ENCODE measurements at regions not wholly inside any gene's neighbourhood (a gene's known extent, or its start where the extent isn't known, plus 50 kb on each side); places are given as distances from the start of the nearest gene placed in this dataset.

DNA sequence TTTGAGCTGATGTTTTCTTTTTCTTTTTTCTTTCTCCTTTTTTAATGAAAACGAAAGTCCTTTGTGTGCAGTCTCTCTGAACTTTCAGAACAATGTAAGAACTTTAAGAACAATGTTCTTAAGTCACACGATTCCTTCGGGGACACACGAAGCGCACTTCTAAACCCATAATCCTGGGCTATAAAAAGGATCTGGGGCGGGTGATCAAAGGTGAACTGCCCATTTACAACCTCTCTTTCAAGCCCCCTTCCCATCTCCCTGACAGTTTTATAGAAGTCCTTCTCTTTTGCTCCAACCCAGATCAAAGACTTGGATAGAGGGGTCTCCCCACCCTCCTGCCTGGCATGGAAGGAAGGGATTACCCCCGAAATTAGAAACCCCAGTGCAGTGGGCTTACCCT, 126.8 kb downstream of the BDH1 start:
- TF ChIP-seq, protein P1, sequence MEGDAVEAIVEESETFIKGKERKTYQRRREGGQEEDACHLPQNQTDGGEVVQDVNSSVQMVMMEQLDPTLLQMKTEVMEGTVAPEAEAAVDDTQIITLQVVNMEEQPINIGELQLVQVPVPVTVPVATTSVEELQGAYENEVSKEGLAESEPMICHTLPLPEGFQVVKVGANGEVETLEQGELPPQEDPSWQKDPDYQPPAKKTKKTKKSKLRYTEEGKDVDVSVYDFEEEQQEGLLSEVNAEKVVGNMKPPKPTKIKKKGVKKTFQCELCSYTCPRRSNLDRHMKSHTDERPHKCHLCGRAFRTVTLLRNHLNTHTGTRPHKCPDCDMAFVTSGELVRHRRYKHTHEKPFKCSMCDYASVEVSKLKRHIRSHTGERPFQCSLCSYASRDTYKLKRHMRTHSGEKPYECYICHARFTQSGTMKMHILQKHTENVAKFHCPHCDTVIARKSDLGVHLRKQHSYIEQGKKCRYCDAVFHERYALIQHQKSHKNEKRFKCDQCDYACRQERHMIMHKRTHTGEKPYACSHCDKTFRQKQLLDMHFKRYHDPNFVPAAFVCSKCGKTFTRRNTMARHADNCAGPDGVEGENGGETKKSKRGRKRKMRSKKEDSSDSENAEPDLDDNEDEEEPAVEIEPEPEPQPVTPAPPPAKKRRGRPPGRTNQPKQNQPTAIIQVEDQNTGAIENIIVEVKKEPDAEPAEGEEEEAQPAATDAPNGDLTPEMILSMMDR (IDR thresholded peaks at IDR 0.05): no peak
- ATAC-seq (ENCODE audit: low FRiP score) (no peak), DNase-seq (ENCODE audit: low spot score) (no peak)

DNA sequence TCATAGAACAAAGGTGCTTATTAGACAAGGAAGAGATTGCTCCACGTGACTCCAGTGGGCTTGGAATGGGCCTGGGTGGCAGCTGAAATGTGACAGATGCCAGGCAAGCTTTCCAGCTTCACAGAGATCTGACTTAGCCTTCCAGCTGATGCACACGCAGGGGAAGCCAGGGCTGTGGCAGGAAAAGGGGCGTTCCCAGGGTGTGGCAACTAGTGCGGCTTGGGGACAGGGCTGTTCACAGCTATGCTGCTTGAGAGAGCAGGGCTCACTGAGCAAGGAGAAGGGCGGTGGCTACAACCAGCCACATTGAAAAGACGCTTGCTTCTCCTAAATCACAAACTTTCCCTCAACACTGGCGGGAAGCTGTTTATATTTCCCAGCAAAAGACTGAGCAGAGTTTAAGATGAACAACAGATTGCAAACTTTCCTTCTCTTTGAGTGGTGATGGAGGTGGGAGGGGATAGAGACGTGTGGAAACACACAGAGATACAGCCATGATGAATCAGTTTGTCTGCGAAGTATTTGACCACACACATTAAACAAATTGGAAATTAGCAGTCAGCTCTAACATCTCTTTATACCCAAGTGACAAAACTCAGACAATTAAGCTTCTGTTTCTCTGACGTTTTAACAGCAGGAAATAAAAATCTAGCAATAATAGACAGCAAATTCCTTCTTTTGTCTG, 127.5 kb downstream of the BDH1 start:
- TF ChIP-seq, protein P1 (IDR thresholded peaks at IDR 0.05): no peak
- ATAC-seq (ENCODE audit: low FRiP score) (no peak), DNase-seq (ENCODE audit: low spot score) (no peak)

DNA sequence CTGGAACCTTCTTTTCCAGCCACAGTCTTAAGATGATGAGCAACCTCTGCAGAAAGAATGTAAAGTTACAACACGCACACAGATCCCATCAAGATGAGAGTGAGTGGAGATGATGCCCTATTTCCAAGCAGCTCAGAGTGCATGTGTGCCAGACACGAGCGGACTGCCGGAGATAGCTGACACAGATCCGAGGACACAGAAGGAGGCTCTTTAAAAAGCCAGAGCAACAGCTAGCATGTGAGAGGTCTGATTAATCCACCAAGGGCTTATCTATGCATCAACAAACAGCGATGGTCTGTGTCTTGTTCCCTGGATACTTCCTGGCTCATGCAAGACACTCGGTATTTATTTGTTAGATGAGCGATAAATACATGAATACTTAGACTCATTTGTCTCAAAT, 128.6 kb upstream of the DLG1 start:
- TF ChIP-seq, protein P1 (IDR thresholded peaks at IDR 0.05): no peak
- DNase-seq (ENCODE audit: low spot score) (no peak), ATAC-seq (ENCODE audit: low FRiP score) (no peak)

DNA sequence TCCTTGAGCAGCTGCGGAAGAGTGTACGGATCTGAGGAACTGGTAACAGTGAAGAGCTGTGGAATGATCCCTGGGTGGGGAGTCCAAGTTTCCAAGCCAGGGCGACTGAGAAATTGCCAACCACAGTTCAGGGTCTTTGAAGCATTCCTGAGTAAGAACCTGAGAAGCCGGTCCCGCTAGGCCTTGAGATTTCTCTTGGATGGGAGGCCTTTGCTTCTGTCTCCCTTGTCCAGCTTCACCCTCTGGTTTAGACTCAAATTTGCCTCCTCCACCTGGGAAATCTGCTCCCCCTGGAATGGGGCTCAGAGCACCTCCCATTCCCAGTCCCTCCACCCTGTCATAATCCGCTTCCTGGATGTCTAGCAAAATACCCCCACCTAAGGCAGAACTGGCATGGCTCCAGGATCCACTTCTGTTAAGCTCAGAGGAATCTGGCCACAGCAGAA, 127.7 kb upstream of the DLG1 start:
- no peak for ATAC-seq (ENCODE audit: low FRiP score)
- DNase-seq (ENCODE audit: low spot score): no peak
- TF ChIP-seq, protein P1 (IDR thresholded peaks at IDR 0.05): no peak

DNA sequence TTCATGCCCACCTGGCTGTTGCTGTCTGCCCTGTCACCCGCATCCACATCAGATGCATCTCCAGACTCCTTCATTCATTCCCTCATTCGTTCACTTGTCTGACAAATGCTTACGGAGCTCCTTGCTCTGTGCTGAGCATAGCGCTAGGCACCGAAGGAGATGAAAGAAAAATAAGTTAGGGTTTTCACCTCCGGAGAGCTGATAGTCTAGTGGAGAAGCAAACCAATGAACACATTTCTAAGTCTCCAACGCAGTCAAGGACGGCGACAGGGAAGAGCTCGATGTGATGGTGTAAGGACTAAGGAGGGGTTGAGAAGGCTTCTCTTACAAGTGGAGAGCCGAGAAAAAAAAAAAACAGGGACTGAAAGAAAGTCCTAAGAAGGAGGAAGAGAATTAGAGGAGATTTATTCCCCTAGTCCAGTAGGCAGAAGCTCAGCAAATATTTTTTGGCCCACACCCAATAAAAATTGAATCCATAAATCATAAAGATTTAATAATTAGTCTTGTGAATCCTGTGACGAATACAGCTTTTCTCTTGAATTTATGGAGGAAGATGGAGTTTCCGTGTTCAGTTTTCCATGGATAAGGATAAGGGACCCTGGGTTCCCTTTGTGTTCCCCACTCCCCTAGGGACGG, 127.2 kb upstream of the DLG1 start:
- no peak for ATAC-seq (ENCODE audit: low FRiP score)
- TF ChIP-seq, protein P1 (IDR thresholded peaks at IDR 0.05): no peak
- no peak for DNase-seq (ENCODE audit: low spot score)

DNA sequence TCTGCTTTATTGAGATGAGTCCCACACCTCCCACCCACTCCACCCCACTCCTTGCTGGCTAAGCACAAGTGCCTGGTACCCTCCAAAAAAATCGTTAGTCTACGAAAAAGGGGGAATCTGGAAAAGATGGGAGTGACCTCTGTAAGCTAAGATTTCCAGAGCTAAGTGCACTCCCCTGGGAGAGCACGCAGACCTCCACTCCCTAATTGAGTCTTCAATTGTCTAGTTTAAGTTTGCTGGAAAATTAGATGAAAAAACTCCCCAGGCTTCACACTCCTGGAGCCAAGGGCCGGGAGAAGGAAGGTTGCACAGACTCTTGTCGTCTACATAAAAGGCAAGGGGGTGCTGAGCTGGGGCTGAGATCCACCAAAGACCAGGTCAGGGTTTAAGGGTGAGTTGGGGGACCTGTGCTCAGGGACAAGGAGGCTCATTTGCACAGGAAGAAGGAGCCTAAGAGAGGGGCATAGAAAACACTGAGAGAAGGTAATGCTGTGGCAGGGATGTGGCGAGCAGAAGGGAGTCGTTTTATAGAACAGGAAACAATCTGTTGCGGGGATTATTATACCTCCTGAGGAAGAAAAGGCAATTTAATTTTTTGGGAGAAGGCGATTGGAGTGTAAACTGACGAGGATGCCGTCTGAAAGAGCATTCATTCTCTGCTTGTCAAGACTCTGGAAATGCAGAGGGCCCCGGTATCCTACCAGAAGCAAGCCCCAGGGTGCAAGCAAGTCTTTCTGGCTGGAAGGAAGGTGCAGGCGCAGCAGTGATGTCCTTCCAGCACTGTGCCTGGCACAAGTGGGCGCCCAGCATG, 126.5 kb upstream of the DLG1 start:
- ATAC-seq (ENCODE audit: low FRiP score) (no peak), DNase-seq (ENCODE audit: low spot score) (no peak)
- TF ChIP-seq, protein P1 (IDR thresholded peaks at IDR 0.05): no peak
